NCI-H774 (cell line): ENCODE measurements at regions not wholly inside any gene's neighbourhood (a gene's known extent, or its start where the extent isn't known, plus 50 kb on each side); places are given as distances from the start of the nearest gene placed in this dataset.
"Not testable (repeated sequence)": the region's sequence is repeated elsewhere in the genome, so short reads cannot be mapped to it uniquely, and the experiment has no call there.

ENCODE experiments used
- DNase-seq: peaks from one replicate; lab custom pipeline; 2025; lab: John Stamatoyannopoulos, UW

DNA sequence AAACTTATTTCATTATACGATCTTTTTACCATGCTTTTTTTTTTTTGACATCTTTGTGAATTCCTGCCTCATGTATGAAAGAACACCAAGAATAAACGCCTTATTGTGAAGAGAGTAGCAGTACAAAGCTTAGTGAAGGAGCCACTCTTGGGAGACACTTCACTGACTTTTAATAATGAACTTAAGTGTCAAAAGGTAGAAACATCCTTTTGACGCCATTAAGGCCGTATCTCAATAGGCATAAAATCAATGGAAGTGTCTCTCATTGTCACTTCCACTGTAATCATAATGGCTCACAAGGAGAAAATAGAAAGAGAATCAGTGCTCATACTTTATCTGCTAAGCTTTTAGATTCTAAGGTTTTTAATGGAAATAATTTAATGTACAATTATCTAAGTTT, 657.8 kb downstream of the DIPK2A start:
- DNase-seq = no peak

DNA sequence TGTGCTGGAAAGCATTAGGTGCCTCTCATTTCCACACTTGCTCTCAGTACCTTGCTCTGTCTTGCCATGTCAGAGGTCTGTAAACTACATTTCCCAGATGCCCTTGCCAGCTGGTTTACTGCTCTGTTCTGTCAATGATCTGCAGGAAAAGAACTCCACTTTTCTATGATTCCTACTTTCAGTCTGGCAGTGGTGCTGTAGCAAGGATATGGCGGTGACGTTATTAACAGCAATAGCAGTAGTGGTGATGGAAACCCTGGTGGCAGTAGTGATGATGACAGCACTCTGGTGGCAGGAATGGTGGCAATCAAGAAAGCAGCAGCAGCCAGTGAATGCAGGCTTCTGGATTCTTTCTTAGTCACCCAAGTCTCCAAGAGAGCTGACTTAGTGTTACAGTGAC, 665.2 kb downstream of the DIPK2A start:
- no peak for DNase-seq

DNA sequence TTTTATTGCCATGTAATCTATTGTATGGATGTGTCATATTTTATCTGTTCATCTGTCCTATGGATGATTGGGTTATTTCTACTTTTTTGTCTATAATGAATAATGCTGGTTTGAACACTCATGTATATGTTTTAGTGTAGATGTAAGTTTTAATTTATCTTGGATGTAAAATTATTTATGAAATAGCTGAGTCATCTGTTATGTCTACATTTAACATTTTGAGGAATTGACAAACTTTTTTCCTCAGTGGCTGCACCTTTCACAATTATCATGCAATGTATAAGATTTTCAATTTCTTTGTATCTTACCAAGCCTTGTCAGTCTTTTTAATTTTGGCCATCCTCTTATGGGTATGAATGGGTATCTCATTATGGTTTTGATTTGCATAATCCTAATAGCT, 666.4 kb downstream of the DIPK2A start:
- DNase-seq = no peak

DNA sequence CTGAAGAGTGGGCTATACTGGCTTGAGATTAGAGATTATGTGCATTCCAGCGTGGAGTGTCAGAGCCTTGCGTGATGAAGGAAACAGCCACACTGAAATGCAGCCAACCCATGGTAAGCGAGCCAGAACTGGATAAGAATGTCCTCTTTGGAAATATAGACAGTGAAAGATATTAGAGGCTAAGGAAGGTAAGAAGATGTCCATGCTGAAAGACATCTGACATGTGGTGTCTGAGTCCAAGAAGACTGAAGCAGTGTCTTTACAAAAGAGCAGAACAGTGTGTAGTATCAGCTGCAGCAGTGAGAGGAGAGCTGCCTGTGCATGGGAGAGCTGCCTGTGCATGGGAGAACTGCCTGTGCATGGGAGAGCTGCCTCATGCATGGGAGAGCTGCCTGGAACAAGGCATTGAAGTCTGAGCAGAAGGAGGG, 672.2 kb downstream of the DIPK2A start:
- DNase-seq = no peak

DNA sequence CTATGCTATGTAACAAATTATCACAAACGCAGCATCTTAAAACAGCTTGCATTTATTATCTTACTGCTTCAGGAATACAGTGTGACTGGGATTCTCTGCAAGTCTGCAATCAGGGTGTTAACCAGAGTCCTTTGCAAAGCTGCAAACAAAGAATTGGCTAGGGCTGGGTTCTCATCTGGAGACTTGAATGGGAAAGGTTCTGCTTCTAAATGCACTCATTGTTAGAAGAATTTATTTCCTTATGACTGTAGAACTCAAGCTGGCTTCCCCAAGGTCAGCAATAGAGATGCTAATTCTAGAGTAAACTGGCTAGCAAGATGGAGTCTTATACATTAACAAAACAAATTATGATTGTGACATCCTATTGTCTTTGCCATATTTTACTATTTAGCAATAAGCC, 673.7 kb downstream of the DIPK2A start:
- DNase-seq = no peak

DNA sequence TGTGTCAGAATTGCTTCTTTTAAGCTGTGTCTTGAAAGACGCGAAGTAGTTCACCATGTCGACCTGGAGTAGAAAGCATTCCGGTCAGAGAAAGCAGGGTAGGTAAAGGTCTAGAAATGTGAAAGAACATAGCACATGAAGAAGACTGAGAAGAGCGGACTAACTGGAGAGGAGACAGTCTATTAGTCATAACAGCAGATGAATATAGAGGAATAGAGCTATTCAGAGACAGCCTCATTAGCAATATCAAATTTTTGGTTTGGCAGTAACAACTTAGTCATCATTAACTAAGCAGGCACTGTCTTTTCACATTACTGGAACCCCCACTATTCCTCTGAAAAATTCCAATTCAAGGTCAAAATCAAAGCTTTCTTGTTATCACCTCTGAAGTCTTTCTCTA, 678.8 kb downstream of the DIPK2A start:
- DNase-seq = no peak

DNA sequence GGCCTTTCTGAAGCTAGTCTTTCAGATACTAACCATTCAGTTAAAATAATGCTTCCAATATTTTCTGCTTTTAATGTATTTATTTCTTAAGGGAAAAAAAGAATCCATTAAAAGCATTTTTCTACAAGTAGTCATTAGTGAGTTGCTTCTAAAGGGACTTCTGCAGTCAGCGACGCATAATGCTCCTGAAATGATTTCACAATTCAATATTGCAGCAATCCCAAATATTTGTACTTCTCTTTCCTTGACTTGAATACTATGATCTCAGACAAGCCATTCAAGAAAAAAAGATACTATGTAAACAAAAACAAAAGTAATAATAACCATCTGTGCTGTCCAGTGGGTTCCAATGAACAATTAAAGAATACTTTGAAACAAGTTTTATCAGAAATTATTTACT, 681.0 kb downstream of the DIPK2A start:
- no peak for DNase-seq

DNA sequence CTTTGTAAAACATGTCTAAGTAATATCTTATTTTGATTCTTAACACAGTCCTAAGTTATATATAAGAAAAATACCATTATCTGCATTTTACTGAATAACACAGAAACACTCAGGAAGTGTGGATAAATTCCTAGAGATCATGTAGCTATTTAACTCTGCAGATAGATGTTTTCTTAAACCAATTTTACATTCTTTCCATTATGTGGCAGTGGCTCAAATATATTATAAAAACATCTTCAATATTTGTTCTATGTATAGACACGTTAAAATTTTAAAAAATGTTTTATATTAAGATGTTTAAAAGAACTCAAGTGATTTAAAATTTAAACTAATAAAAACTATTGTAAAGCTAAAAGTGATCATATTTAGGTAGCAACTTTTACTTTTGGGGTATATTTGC, 683.8 kb downstream of the DIPK2A start:
- DNase-seq = no peak

DNA sequence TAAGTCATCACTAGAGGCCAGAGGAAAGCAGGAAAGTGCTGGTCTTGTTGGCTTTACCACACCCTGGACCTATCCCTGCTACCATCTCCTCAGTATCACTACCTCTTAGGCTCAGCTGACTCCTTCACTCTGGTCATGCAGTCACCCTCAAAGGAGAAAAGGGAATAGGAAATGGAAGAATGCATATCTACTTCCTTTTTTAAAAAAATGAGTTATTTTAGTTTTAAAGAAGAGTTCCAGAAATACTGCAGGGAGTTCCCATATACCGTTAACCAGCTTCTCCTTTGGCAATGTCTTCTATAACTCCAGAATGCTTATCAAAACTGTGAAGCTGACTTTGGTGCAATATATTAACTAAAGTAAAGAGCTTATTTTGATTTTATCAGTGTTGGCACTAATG, 688.6 kb downstream of the DIPK2A start:
- DNase-seq = no peak

DNA sequence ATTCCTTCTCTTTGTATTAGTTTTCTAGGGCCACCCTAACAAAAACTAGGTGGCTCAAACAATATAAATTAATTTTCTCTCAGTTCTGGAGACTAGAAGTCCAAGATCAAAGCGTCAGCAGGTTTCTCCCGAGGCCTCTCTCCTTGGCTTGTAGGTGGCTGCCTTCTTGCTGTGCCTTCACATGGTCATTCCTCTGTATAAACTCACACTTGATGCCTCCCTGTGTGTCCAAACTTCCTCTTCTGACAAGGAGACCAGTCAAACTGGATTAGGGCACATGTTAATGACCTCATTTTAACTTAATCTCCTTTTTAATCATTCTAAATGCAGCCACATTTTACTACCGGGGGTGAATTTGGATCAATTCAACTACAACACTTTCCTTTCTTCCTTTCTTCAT, 691.1 kb downstream of the DIPK2A start:
- no peak for DNase-seq

DNA sequence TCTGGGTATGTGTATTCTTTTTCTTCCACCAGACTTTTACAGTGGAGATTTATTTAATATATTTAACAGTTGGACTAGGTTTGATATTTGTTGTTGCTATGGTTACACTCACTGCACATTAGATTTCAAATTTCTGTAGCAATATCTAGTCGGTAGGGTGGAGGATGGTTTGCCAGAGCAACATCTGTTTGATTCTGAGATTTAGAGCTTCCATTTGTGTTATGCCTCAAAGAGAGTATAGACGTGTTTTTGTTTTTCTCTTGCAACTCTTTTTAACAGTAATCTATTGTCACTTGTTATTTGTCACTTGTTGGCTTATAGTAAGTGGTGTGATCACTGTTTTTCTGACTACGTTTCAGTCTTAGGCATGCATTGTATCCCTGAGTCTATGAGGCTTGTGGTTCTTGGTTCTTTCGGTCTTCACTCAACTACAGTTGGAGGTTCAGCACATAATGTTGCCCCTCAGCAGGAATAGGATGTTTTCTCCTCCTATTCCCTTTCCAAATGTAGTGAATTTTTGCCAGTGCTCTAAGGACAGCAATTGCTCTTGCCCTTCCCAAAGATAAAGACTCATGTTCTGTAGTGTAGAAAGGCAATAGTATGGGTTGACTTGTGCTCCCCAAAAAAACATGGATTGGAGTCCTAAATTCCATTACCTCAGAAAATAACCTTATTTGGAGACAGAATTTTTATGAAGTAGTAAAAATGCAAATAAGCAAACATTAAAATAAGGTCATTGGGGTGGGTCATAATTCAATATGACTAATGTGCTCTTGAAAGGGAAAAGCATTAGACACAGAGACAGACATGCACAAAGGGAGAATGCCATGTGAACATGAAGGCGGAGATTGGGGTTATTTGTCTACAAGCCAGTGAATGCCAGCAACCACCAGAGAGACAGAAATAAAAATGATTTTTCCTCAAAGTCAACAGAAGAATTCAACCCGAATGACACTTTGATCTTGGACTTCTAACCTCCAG, 692.1 kb downstream of the DIPK2A start:
- no peak for DNase-seq

DNA sequence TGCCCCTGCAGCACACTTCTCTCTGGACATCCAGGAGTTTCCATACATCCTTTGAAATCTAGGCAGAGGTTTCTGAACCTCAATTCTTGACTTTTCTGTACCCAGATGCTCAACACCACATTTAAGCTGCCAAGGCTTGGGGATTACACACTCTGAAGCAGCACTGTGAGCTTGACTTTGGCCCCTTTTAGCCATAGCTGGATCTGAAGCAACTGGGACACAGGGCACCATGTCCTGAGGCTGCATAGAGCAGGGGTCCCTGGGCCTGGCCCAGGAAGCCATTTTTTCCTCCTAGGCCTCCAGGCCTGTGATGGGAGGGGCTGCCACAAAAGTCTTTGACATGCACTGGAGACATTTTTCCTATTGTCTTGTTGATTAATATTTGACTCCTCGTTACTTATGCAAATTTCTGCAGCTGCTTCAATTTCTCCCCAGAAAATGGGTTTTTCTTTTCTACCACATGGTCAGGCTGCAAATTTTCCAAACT, 694.0 kb downstream of the DIPK2A start:
- no peak for DNase-seq

DNA sequence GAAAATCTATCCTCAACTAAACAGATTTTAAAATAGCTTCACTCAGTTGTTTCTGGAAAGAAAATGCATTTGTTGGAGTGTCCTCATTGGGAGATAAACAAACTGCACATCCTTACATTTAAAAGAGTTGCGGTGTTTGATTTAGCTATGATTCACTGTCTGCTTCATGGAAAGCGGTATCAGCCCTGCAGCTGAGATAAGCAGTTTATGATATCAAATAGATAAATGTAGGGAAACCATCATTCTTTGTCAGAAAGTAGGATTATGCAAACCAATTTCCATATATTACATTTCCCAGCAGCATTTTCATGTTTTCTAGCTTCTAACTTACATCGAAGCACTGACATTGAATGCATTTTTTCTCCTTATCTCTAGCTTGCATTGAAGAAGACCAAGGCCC, 698.9 kb downstream of the DIPK2A start:
- no peak for DNase-seq

DNA sequence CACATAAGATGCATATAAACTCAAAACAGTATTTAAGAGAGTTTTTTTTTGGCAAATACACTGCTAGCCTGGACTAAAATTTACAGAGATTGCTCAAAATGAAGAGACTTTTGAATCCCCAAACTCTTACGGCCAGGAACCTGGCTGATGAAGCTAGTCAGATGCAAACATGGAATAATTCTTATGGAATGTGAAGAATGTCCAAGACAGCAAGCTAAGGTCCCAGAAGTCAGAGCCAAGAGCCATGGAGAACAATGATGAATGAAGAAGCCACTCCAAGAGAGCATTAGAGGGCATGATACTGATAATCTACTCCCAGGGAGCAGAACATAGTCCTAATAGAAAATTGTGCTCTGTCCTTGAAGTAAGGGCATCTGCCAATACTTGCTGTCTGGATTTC, 705.5 kb downstream of the DIPK2A start:
- DNase-seq = no peak

DNA sequence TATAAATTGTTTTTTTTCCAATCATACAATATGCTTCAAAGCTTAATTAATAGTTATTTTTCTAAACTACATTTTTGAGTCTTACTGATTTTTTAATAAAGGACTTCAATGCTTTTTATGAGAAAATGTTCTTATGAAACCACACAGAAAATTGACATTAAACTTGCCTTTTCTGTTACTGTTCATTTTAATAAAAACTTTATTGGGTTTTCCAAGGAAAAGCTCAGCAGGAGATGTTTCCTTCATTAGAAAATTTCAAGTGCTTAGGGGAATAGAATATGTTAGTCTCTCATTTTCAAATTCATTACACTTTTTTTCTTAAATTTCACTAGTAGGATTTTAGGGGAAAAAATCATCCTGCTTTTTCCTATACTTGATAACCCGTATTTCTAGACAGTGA, 711.4 kb downstream of the DIPK2A start:
- no peak for DNase-seq

DNA sequence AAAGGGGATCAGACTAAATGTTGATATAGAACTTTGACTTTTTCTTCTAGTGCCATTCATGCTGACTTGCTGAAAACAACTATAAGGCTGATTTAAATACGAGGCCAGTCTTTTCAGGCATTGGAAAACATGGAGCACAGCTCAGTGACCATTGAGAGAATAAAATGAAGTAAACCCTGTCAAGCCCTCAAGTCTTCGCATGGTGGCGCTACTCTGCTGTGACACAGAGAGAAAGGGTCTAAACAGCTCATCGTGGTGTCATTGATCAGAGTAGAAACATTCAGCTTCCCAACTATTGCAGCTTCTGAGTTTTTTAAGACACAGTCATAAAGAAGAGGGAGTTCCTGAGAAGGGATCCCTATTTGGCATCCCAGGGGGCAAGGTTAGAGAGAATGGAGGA, 716.2 kb downstream of the DIPK2A start:
- DNase-seq = no peak

DNA sequence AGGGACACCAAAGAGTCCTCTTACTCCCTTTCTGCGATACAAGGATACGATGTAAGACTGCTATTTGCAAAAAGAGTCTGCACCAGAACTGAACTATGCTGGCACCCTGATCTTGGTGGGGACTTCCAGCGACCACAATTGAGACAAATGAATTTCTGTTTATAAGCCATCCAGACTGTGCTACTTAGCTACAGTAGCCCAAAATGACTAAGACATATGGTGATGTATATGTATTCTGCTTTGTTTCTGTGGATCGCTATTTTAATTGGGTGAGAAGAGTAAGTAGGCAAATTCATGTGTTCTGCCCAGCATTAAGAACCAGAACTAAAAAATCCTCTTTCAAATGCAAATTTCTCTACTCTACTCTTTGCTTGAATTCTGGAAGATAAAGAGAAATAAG, 720.9 kb downstream of the DIPK2A start:
- DNase-seq = no peak

DNA sequence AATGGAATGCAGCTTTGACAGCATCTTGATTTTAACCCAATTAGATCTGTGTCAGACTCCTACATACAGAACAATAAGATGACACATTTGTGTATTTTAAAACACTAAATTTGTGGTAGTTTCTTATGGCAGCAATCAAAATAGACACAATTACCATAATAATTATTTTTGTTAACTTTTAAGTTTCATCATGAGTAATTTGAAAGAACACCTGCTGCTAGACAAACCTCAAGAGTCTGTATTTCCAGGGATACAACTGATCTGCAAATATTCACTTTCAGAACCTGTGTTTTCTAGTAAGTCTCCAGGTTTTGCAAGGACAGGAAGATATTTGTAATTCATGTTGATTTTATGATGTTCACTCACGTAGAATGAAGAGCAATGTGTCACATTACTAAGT, 736.8 kb downstream of the DIPK2A start:
- peak; percentile 23 for DNase-seq

DNA sequence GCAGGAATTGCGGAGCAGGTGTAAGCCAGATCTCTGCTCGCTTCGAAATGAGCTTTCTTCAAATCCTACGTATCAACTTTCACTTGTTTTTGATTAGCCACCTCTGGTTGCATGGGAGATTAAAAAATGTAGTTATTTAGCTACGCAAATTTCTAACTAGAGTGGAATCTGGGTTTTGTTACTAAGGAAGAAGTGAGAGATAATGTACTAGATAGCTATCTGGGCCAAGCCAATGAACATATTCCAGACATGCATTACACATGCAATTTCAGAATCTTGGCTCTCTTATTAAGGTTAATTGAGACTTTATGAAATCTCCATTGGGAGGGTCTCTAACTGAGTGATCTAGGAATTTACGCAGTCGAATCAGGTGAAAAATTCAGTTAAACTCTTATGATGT, 765.7 kb downstream of the DIPK2A start:
- no peak for DNase-seq

DNA sequence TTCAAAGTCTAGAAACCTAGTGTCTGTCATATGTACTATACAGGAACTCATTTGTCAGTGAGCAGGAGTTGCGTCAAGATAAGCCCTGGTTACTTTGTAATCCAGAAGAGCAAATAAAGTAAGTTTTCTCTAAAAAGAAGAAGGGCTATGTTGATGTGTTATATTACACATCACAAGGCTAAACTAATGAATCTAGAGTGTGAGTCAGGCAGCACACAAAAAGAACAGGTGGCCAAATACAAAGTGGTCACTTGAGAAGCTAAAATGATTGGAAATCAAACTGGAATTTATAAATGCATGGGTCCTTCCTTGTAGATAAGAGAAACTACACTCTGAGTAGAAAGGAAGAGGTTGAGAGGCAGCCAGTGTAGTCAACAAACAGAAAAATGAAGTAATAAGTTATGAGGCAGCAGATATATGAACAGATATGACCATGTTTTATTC, 771.6 kb downstream of the DIPK2A start:
- peak; percentile 32 for DNase-seq

DNA sequence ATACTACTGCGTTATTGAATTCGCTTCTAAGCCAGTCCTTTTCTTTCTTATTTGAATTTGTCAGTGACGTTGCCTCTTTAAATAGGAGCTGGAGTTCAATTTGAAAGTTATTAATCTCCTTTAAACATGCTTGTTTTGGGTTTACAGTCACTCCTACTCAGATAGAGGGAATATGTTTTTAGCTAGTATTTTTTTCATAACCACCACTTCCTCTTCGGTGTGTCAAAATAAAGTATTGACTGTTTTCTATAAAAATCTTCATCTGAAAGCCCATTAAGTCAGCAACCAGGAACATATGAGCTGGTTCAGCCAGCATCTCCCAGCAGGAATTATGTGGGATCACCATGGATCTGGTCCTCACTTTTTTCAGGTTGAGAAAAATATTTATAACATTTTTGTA, 772.9 kb downstream of the DIPK2A start:
- DNase-seq = no peak

DNA sequence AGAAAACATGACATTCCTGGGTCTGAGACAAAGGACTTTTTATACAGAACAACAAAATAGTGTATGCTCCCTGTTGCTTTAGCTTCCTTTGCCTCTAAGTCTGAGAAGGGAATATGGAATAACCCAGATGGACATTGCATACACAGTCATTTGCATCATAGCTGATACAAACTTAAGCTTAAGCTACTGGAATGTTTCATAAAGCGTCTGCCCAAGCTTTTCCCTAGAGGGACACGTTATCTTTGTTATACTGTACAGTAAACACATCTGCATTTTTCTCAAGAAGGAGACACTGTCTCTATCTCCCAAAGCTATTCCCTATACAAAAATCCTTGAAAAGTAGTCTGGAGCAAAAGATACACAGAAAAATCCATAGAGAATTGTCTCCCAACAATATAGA, 775.0 kb downstream of the DIPK2A start:
- DNase-seq = no peak

DNA sequence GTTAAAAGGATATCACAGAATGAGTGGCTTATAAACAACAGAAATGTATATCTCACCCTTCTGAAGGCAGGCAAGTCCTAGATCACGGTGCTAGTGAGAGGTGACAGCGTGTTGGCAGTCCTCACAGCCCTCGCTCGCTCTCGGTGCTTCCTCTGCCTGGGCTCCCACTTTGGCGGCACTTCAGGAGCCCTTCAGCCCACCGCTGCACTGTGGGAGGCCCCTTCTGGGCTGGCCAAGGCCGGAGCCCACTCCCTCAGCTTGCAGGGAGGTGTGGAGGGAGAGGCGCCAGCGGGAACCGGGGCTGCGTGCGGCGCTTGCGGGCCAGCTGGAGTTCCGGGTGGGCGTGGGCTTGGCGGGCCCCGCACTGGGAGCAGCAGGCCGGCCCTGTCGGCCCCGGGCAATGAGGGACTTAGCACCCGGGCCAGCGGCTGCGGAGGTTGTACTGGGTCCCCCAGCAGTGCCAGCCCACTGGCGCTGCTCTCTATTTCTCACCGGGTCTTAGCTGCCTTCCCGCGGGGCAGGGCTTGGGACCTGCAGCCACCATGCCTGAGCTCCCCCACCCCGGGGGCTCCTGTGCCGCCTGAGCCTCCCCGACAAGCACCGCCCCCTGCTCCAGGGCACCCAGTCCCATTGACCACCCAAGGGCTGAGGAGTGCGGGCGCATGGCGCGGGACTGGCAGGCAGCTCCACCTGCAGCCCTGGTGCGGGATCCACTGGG, 778.1 kb downstream of the DIPK2A start:
- DNase-seq = not testable (repeated sequence)
